GM12891 (cell line): ENCODE measurements at regions not wholly inside any gene's neighbourhood (a gene's known extent, or its start where the extent isn't known, plus 50 kb on each side); places are given as distances from the start of the nearest gene placed in this dataset.

ENCODE experiments used
- PAX5 ChIP-seq: IDR thresholded peaks from 2 replicates; pipeline ENCODE4 v1.6.1; 2011; ENCODE audit warnings: low read length, moderate library complexity, mild to moderate bottlenecking; ENCODE audit not compliant: insufficient read depth, severe bottlenecking
- POLR2A ChIP-seq: IDR thresholded peaks from 2 replicates; pipeline ENCODE4 v1.6.1; 2011; ENCODE audit warnings: low read depth, low read length, control low read depth
- POLR2AphosphoS5 ChIP-seq: IDR thresholded peaks from 2 replicates; pipeline ENCODE4 v1.6.1; 2011; ENCODE audit warnings: low read depth, low read length, control low read depth
- TAF1 ChIP-seq: IDR thresholded peaks from 2 replicates; pipeline ENCODE4 v1.6.1; 2011; ENCODE audit warnings: low read depth, low read length, control low read depth

- TF ChIP-seq POLR2AphosphoS5 (no peak), POLR2A (no peak), PAX5 (no peak), TAF1 (no peak)
These were observed 255.9 kb downstream of the GABRG2 start for GRCh38 chr5:162323466-162323865.
